GM13977 (cell line): ENCODE measurements at regions not wholly inside any gene's neighbourhood (a gene's known extent, or its start where the extent isn't known, plus 50 kb on each side); places are given as distances from the start of the nearest gene placed in this dataset.
A peak's percentile ranks its signal among the peaks of the same experiment; 100 is the strongest.

Experiments
- DNase-seq: peaks from one replicate; pipeline ENCODE4 v3.0.0; 2012; ENCODE audit warnings: low spot score
- CTCF ChIP-seq: IDR thresholded peaks from 2 replicates; pipeline ENCODE4 v1.5.1; 2012; ENCODE audit warnings: mild to moderate bottlenecking, control low read depth; ENCODE audit not compliant: insufficient read depth; ENCODE audit errors: extremely low read depth, missing control alignments
- in situ Hi-C: fragments of 300-500 bp; cut with MboI; formaldehyde crosslinking; loops from one replicate; pipeline ENCODE4 v1.12.0; 2022; ENCODE audit warnings: low sequenced_read_pairs, low pct_unique_long_range_greater_than_20kb, mixed read lengths, inconsistent platforms; ENCODE audit not compliant: unreplicated experiment

GRCh38 chr11:131179836-131180235 lies 190.6 kb upstream of the NTM start:
- in situ Hi-C loops, result no loop called here
- no peak for DNase-seq
- no peak for TF ChIP-seq CTCF

GRCh38 chr11:131185915-131186314 lies 184.5 kb upstream of the NTM start:
- in situ Hi-C loops, result no loop called here

GRCh38 chr11:131186629-131187101 lies 183.8 kb upstream of the NTM start:
- DNase-seq, result peak; percentile 71
- TF ChIP-seq CTCF, result no peak
- in situ Hi-C loops, result no loop called here

More at GRCh38 chr11:131185915-131186314, 184.5 kb upstream of the NTM start:
- TF ChIP-seq CTCF, result no peak
- DNase-seq, result no peak

GRCh38 chr11:131190446-131190845 lies 180.0 kb upstream of the NTM start:
- no peak for DNase-seq
- no peak for TF ChIP-seq CTCF
- in situ Hi-C loops, result no loop called here

GRCh38 chr11:131191606-131192005 lies 178.8 kb upstream of the NTM start:
- no peak for TF ChIP-seq CTCF
- in situ Hi-C loops, result no loop called here
- no peak for DNase-seq

- no peak for DNase-seq
- in situ Hi-C loops, result no loop called here
- TF ChIP-seq CTCF, result no peak
Measured at GRCh38 chr11:131192628-131193027, 177.8 kb upstream of the NTM start.

GRCh38 chr11:131193031-131193501 lies 177.3 kb upstream of the NTM start:
- in situ Hi-C loops, result no loop called here
- no peak for DNase-seq
- no peak for TF ChIP-seq CTCF
